HK-2 (cell line): ENCODE measurements at regions not wholly inside any gene's neighbourhood (a gene's known extent, or its start where the extent isn't known, plus 50 kb on each side); places are given as distances from the start of the nearest gene placed in this dataset.
"Not testable (repeated sequence)": the region's sequence is repeated elsewhere in the genome, so short reads cannot be mapped to it uniquely, and the experiment has no call there.

ENCODE experiments used
- DNase-seq: peaks from one replicate; pipeline ENCODE4 v3.0.0-alpha.2; 2018; ENCODE audit not compliant: unreplicated experiment

DNA sequence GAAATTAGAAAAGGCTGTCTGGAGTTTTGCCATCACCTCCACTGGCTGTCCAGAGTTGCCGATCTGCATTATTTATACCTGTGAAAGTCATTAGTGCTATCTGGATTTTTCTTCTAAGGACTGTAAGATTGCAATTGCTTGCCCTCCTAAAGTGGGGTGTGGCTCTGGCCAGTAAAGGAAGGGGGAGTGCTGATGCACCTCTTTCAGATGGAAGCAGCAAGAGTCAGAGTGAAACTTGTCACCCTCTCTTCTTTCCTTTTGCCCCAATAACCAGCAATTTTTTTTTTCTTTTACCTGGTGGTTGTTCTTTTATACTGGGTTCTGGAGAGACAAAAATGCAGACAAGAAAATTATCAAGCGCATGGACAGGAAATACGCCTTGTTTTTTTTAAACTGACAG is 527.4 kb upstream of the NRP1 start:
- DNase-seq = no peak

DNA sequence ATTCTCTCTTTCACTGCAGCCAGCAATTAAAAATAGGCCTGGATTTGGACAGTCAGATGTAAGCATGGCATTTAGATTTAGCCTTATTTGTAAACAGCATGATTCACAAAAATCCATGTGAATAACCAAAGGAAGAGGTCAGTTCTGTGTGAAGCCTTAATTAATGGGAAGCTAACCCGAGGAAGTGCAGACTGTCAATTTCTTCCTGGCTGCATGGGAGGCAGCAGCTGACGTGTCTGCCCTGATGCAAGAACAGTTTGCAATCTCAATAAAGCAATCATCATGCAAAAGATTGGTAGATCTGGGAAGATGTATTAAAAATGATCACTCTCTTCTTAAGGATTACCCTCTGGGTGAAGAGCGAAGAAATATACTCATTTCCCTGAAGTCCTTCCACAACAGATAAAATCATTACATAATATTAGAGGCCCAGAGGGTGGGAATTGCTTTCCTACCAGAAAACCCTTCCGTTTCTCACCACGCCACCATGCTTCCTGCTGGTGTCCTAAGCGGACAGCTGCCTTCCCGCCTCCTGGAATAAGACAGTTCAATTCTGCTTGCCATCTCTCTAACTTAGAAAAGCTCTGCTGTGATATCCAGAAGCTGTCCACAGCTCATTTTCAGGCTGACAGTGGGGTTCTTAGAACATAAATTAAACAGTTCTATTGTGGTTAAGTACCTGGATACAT is 526.7 kb upstream of the NRP1 start:
- DNase-seq = no peak

DNA sequence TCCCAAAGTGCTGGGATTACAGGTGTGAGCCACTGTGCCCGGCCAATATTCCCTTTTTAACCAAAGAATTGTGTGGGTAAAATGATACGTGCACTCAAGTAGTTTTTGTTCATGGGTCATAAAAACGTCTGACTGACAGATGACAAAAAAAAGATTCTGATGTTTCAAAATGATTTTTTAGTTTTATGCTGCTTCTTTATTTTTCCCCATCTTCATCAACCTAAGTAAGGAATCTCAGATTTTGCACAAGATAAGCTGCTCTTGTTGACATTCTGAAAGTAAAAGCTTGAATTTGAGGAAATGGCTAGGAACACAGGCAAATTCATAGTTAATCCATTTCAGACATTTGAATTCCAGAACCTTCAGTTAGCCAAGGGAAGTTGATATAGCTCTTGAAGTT is 526.1 kb upstream of the NRP1 start:
- DNase-seq = no peak

DNA sequence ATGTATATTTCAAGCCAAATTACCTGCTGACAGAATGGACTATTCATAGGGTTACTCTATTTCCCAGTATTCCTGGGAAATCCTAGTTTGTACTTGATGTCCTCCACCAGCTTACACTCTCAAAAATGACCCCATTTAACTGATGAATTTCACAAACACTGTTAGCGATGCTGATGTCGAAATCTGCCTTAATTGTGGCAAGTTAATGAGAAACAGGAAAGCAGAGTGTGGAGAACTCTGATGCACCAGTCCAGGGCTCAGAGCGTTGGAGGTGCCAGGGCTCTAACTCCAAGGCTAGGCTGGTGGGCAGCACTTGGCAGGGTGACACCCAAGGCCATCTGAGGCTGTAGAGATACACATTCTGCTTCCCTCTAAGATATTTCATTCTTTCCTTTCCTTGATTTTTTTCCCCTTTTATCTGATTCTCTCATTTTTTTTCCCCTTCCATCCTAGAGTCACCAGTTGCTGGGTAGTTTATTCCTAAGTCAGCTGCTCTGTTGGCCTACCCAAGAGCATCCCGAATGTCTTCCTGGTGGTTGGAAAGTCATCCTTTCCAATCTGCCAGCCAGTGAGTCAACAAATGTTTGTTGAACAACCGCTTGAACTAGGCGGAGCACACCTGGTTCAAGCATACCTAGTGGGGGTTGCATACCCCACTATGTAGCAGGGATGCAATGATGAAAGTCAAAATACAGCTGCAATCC is 525.0 kb upstream of the NRP1 start:
- DNase-seq = no peak

DNA sequence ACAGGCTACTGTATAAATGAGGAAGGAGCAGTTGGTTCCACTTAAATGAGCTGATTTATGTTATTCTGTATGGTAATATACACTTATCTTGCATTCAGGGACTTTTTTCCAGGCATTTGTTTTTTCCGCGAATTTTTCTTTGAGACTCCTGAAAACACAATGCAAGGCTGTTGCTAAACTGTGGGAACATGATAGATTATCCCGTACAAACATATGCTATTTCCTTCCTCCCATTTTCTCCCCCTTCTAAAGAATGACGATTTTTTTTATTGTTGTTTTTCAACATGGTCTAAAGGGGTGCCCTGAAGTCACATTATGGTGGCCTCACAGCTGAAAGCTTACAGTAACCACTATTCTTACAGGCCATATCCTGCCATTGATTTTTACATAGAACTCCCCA is 523.9 kb upstream of the NRP1 start:
- DNase-seq = no peak

DNA sequence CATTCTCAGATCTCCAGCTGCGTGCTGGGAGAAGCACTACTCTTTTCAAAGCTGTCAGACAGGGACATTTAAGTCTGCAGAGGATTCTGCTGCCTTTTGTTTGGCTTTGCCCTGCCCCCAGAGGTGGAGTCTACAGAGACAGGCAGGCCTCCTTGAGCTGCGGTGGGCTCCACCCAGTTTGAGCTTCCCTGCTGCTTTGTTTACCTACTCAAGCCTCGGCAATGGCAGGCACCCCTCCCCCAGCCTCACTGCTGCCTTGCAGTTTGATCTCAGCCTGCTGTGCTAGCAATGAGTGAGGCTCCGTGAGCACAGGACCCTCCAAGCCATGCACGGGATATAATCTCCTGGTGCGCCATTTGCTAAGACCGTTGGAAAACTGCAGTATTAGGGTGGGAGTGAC is 518.8 kb upstream of the NRP1 start:
- not testable (repeated sequence) for DNase-seq

DNA sequence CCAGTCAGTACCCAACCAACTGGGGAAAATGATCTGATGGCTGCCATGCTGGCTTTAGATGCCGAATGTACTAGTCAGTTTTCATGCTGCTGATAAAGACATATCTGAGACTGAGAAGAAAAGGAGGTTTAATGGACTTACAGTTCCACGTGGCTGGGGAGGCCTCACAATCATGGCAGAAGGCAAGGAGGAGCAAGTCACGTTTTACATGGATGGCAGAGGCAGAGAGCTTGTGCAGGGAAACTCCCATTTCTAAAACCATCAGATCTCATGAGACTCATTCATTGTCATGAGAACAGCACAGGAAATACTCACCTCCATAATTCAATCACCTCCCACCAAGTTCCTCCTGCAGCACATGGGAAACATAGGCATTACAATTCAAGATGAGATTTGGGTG is 508.9 kb upstream of the NRP1 start:
- DNase-seq = no peak

DNA sequence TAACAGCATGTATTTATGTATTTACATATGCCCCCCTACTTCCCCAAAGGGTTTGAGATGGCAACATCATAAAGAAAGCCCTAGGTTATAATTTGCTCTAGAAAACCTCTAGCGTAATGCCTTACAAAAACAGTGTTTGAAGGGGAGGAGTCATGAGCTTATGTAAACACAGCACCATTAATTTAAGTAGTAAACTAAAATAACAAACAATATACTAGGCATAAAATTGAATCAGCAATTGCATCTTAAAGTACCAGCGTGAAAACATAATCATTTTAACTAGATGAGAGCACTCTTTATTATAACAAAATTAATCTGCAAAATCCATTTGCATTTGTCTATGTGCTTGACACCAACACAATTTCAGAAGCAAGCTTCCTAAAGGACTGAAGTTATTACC is 507.2 kb upstream of the NRP1 start:
- no peak for DNase-seq

DNA sequence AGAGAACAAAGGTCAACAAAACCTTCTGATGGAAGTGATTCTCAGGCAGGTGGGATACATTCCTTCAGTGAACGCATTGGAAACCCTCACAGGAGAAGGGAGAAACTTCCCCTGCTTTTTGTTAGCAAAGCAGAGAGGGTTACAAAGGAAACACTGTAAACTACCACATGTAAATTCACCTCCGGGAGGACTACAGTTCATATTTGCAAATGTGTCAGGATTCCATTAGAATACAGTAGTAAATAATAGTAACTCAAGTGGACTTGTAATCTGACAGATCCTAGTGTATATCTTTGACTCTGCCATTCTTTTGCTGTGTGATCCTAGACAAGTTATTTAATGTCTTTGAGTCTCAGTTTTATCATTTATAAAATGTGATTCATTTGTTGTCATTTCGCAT is 504.3 kb upstream of the NRP1 start:
- DNase-seq = no peak

DNA sequence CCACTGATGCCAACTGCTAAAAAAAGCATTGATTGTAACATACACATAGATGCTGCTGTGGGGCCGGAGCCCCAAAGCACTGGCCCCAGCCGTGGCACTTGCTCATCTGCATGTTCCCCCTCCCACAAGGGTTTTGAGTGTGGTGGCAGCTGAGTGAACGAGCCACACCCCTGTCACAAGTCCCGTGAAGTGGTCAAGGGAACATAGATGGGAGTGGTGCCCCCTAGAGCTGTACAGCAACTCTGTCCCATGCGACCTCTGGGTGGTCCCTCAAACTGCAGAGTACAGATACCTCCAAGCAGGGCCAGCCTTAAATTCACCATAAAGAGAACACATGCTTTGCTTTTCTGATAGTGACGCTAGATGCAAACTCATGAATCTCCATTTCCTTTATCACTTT is 503.3 kb upstream of the NRP1 start:
- no peak for DNase-seq

DNA sequence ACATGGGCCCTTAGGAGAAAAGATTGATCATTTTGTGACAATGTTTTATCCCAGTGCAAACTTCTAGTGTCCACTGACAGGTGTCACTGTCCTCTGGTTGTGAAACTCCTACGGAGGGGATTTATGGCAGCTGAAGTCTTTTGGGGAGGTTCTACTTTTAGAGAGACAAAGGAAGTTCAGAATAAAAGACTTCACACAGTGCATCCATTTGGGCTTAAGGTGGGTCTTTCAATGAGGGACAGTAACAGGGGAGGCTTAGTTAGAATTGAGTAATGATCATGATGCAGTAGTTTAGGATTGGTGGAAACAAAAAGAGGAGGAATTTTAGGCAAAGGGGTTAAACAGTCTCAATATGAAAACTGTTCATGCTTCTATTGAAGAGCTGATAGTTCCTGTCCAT is 501.1 kb upstream of the NRP1 start:
- DNase-seq = no peak

DNA sequence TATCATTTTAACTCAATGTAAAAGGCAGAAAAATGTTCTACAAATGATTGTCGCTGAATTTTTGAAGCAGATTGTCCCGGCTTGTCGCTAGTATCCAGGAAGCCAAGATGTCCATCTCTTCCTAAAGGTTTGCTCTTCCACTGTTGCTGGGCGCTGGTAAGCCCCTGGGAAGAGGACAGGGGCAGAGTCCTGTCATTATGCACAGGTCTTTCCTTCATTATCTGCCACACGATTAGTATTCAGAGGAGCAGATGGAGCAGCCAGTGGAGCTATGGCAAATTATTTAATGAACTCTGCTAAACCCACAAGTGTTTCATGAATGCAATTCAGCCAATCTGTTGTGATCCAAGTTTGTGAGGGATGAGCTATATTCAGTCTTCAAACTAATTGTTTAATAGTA is 499.1 kb upstream of the NRP1 start:
- DNase-seq = no peak

DNA sequence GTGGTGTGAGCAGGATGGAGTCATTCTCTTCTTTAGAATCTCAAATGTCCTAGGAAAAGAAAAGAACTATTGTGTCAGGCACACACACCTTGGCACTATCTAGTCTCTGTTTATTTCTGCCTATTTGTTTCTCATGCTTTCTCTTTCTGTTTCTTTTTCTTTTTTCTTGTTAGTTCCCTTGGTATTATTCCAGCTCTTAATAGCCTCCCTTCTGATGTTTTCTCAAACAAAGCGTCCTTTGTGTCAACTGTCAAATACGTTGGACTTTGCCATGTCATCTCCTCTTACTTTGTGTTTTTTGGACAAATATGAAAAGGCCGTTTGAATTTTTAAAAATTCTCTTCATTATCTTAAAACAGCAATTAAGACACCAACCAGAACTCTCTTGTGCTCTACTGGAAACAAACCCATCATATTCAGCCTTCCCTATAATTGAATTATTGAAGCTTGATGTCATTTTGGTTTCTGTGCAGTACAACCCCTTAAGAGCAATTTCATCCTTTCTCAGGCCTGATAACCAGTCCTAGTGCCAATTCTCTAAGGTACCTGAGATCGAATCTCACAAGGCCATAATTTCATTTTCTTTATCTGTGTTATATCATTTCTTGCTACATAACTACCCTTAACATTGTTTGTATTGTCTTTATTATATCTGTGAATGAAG is 497.8 kb upstream of the NRP1 start:
- no peak for DNase-seq

DNA sequence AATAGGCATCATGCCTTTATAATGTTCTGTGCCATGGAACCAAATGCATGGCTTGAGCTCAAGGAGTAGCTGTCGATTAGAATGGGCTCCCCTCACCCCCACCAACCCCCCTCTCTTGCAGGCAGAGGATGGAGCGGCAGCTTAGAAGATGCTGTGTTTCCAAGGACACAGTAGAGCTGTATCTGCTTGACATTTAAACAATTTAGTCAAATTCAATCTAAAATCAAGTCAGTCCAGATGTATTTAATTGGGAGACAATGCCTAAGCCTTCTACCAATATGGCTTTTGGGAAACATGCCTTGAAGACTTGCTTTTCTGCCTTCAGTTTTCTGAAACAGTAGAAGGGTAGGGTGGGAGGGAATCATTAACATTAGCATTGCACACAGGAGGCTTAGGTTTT is 497.1 kb upstream of the NRP1 start:
- DNase-seq = no peak

DNA sequence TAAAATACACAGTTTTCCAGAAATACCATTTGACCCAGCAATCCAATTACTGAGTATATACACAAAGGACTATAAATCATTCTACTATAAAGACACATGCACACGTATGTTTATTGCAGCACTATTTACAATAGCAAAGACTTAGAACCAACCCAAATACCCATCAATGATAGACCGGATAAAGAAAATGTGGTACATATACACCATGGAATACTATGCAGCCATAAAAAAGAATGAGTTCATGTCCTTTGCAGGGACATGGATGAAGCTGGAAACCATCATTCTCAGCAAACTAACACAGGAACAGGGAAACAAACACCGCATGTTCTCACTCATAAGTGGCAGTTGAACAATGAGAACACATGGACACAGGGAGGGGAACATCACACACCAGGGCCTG is 495.4 kb upstream of the NRP1 start:
- not testable (repeated sequence) for DNase-seq

DNA sequence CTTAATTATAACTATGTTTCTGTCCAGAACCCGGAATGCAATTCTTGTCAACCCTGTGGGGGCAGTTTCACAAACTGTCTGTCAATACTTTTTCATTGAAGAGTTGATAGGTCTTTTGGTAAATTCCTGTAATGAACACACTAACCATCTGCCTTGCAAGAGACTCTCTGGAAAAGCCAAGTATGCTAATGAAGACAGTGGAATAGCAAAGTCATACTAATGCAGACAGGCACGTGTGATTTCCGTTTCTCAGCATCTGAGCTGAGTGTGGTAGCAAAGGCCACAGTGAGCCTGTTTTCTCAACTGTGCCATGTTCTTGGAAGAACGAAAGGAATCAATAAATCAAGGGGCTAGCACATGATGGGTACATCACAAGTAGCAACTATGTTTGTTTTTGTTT is 494.1 kb upstream of the NRP1 start:
- DNase-seq = no peak

DNA sequence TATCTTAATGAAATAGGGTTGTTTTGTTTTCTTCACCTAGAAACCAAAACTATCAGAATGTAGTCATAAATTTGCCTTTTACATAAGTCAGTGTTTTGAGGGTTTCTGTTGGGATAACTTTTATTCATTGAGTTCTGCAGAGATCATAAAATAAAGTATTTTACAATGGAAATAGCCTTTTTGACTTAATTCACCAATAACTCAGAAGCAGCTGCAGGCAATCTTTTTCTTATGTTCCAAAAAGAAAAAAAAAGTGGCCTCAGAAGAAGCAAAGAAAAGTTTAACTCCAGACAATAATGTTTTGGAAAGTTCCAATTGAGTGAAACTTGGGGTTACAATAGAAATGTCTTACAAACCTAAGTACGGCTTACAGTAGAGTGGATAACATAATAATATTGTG is 491.7 kb upstream of the NRP1 start:
- no peak for DNase-seq

DNA sequence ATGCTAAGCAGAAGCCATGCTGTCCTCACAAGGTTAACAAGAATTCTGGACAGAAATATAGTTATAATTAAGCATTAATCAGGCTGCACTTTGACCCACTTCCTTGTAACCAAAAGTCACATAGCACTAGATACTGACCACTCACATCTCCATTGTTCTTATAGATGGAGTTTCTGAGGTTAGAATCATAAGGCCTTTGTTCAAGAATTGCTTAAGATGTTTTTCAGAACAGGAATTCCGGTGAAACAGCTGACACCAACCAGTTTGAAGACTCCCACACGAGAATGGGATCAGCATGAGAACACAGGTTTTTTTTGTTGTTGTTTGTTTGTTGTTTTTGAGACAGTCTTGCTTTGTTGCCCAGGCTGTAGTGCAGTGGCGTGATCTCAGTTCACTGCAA is 488.3 kb upstream of the NRP1 start:
- no peak for DNase-seq

DNA sequence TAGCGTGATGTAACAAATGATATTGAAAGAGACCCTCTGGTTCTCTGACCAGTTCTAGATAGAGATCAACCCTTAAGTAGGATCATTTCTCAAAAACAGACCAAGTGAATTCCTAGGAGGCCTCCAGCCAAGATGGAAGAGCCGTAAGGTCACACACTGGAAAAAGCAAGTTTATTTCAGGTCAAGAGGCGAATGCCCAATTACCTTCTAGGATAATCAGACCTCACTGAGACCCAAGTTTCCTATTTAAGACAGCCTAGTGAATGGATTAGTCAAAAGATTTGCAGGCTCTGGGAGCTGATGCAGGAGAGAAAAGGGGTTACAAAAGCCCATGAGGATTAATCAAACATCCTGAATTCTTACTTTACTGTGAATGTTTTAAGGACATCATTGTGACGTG is 486.1 kb upstream of the NRP1 start:
- DNase-seq = no peak

DNA sequence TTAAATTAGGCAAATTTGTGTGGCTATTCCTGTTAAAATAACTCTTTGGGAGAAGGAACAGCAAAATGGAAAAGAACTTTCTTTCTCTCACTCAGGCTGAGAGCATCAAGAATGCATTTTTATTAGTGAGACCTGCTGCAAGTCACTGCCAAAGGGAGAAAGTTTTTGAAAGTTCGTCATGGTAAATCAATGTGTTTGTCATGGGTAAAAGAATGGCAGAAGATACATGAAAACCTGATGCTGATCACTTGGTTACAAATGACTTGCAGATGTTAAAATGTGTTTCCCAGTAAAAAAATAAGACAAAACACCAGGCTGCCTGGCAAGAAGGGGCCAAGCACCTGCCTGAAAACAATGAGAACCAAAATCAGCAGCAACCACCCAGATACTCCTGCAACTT is 484.7 kb upstream of the NRP1 start:
- no peak for DNase-seq

DNA sequence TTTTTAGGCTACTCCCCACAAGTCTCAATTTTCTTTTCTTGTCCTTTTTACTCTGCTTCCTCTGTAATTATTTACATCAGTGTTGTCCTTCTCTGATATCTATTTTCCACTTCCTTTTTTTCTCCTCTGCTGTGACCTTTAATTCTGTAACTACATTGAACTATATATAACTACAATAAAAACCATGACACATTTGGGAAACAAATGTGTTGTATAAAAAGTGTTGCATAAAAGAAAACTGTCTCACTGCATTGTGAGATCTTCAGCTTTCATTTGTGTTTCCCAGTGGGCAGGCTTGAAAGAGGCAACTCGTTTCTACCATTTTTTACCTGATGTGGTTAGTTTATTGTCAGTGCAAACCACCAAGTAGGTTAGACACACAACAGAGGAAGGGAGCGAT is 483.9 kb upstream of the NRP1 start:
- DNase-seq = no peak

DNA sequence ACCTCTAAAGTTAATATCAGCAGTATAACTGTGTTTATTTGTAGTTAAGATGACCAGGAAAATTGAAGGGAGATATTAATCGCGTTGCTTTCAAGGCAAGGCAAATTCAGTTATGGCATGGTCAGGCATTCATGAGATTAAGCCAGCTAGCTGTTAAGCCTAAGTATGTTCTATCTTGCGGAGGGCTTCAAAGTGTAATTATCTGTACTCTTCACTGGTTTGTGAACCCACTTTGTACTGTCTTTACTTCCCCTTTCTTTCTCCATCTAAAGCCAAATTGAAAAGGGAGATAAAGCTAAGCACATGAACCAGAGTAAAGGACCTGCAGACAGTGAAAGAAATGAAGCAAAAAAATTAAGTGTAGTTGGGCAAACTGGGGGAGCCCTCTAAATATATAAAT is 483.1 kb upstream of the NRP1 start:
- DNase-seq = no peak

DNA sequence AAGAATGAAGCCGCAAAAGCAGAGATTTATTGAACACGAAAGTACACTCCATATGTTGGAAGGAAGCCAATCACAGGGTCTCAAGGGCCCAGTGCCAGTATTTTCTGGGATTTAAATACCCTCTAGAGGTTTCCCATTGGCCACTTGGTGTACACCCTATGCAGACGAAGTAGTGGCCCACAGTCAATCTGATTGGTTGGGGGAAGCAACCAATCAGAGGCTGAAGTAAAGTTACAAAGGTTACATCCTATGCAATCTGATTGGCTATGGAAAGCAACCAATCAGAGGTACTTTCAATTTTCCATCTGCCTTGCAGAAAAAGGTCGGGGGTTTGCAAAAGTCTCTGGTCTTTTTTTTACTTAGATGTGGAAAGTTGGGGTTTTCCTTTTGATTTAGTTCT is 481.3 kb upstream of the NRP1 start:
- DNase-seq = no peak
